Ovary (tissue), 3 donors: ENCODE measurements at regions not wholly inside any gene's neighbourhood (a gene's known extent, or its start where the extent isn't known, plus 50 kb on each side); places are given as distances from the start of the nearest gene placed in this dataset.

Experiments
- POLR2A ChIP-seq: fragments of 450-650 bp; IDR thresholded peaks from one replicate; pipeline ENCODE4 v1.6.1; 2017; ENCODE audit warnings: antibody characterized with exemption, mild to moderate bottlenecking, moderate library complexity
- TF ChIP-seq, protein P1 (sequence below), 3 donors: fragments of 450-650 bp in 2 of 3; fragments of 200-600 bp in 1 of 3; IDR thresholded peaks; one replicate each; pipeline versions ENCODE4 v1.5.1 to v1.8.0; 2016 to 2022; ENCODE audit warnings: antibody characterized with exemption in 3 of 3, mild to moderate bottlenecking in 1 of 3
- donor health status: DM: no; HTN: no; CAD: no.

DNA sequence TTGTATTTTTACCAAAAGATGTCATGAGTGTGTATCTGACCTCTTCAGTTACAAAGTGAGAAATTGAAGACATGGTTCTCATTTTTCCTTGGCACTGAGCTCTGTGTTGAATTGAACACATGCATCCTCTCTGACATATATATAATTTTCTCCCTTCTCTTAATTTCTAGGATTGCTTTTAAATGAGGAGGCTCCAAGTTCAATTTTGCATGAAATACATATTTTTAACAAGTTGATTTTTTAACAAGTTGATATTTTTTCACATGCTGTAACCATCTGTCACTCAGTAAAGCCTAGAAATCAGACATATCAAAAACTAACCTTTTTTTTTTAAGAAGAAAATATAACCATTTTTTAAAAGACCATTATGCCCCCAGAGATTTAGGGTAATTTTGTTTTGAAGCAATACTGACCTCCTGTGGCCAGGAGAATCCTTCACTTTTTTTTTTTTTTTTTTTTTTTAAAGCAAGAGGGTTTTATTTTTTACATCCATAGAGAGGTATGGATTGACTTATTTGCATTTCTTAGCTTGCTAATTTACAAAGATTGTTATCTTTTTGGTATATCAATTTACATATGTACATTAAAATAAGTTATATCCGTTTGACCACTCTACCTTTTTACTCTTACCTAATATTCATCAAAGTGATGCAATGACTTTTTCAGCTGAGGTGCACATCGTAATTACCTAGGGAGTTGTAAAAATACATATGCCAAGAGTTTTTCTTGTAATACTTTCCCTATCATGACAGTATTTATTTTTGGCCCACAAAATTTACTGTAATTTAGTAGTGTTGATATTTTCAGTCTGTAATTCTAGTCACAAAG is 161.8 kb downstream of the SOCS6 start:
- TF ChIP-seq, protein P1, sequence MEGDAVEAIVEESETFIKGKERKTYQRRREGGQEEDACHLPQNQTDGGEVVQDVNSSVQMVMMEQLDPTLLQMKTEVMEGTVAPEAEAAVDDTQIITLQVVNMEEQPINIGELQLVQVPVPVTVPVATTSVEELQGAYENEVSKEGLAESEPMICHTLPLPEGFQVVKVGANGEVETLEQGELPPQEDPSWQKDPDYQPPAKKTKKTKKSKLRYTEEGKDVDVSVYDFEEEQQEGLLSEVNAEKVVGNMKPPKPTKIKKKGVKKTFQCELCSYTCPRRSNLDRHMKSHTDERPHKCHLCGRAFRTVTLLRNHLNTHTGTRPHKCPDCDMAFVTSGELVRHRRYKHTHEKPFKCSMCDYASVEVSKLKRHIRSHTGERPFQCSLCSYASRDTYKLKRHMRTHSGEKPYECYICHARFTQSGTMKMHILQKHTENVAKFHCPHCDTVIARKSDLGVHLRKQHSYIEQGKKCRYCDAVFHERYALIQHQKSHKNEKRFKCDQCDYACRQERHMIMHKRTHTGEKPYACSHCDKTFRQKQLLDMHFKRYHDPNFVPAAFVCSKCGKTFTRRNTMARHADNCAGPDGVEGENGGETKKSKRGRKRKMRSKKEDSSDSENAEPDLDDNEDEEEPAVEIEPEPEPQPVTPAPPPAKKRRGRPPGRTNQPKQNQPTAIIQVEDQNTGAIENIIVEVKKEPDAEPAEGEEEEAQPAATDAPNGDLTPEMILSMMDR (IDR thresholded peaks at IDR 0.05), result no peak
- TF ChIP-seq POLR2A, result no peak
